ENCODE measurements at regions not wholly inside any gene's neighbourhood (a gene's known extent, or its start where the extent isn't known, plus 50 kb on each side); places are given as distances from the start of the nearest gene placed in this dataset.

- Histone ChIP-seq H3K36me3 (no peaks in the 10 kb centered on the region), H3K27ac (no peak overlapping the region), H3K9me3 (no peaks in the 10 kb centered on the region), H3K4me3 (no peak overlapping the region), H3K27me3 (no peaks in the 10 kb centered on the region), H3K4me1 (no peaks in the 10 kb centered on the region)
- no peak for TF ChIP-seq CTCF (IDR thresholded peaks at IDR 0.05)
- TF ChIP-seq POLR2A (IDR thresholded peaks at IDR 0.05): no peak
- no peak for DNase-seq
- intact Hi-C loops (cut with DNase I; ENCODE audit: low total_unique reads): no loop called here
Measured at GRCh38 chr4:136803433-136803832, 728.9 kb downstream of the PCDH18 start.

- Histone ChIP-seq H3K36me3 (no peaks in the 10 kb centered on the region), H3K9me3 (no peaks in the 10 kb centered on the region), H3K27ac (no peak overlapping the region), H3K4me1 (no peaks in the 10 kb centered on the region), H3K4me3 (no peak overlapping the region), H3K27me3 (no peaks in the 10 kb centered on the region)
- no peak for DNase-seq
- no peak for TF ChIP-seq CTCF (IDR thresholded peaks at IDR 0.05)
- no peak for TF ChIP-seq POLR2A (IDR thresholded peaks at IDR 0.05)
- intact Hi-C loops (cut with DNase I; ENCODE audit: low total_unique reads): no loop called here
Measured at GRCh38 chr4:136800248-136800647, 732.0 kb downstream of the PCDH18 start.

- DNase-seq: no peak
- Histone ChIP-seq H3K27ac (no peak overlapping the region), H3K9me3 (no peaks in the 10 kb centered on the region), H3K27me3 (no peaks in the 10 kb centered on the region), H3K36me3 (no peaks in the 10 kb centered on the region), H3K4me3 (no peak overlapping the region), H3K4me1 (no peaks in the 10 kb centered on the region)
- TF ChIP-seq CTCF (IDR thresholded peaks at IDR 0.05) (no peak), POLR2A (IDR thresholded peaks at IDR 0.05) (no peak)
- intact Hi-C loops (cut with DNase I; ENCODE audit: low total_unique reads): no loop called here
Measured at GRCh38 chr4:136796953-136797352, 735.3 kb downstream of the PCDH18 start.

- DNase-seq: no peak
- no peak overlapping the region for H3K4me3 ChIP-seq
- TF ChIP-seq POLR2A (IDR thresholded peaks at IDR 0.05) (no peak), CTCF (IDR thresholded peaks at IDR 0.05) (no peak)
- H3K9me3 ChIP-seq: no peaks in the 10 kb centered on the region
- no peaks in the 10 kb centered on the region for H3K27me3 ChIP-seq
- H3K36me3 ChIP-seq: no peaks in the 10 kb centered on the region
- H3K4me1 ChIP-seq: no peaks in the 10 kb centered on the region
- intact Hi-C loops (cut with DNase I; ENCODE audit: low total_unique reads): no loop called here
- no peak overlapping the region for H3K27ac ChIP-seq
Measured at GRCh38 chr4:136793848-136794247, 738.4 kb downstream of the PCDH18 start.

- Histone ChIP-seq H3K9me3 (no peaks in the 10 kb centered on the region), H3K36me3 (no peaks in the 10 kb centered on the region), H3K4me3 (no peak overlapping the region), H3K27me3 (no peaks in the 10 kb centered on the region), H3K4me1 (no peaks in the 10 kb centered on the region), H3K27ac (no peak overlapping the region)
- no peak for DNase-seq
- TF ChIP-seq POLR2A (IDR thresholded peaks at IDR 0.05) (no peak), CTCF (IDR thresholded peaks at IDR 0.05) (no peak)
- intact Hi-C loops (cut with DNase I; ENCODE audit: low total_unique reads): no loop called here
Measured at GRCh38 chr4:136784326-136784725, 748.0 kb downstream of the PCDH18 start.
